HL-60 (cell line): ENCODE measurements at regions not wholly inside any gene's neighbourhood (a gene's known extent, or its start where the extent isn't known, plus 50 kb on each side); places are given as distances from the start of the nearest gene placed in this dataset.

Experiments used
- CTCF ChIP-seq: IDR thresholded peaks from one replicate; pipeline ENCODE4 v1.5.1; 2011; ENCODE audit warnings: low read length, control low read depth, inconsistent platforms; ENCODE audit not compliant: insufficient read depth
- POLR2AphosphoS5 ChIP-seq: IDR thresholded peaks from 2 replicates; pipeline ENCODE4 v1.6.1; 2012; ENCODE audit warnings: low read depth

GRCh38 chr4:189136462-189136861 is 804.2 kb upstream of the FRG1 start:
- TF ChIP-seq CTCF (no peak), POLR2AphosphoS5 (no peak)
